HG03558 (cell line): ENCODE measurements at regions not wholly inside any gene's neighbourhood (a gene's known extent, or its start where the extent isn't known, plus 50 kb on each side); places are given as distances from the start of the nearest gene placed in this dataset.

Source experiments
- ATAC-seq: cut with Tn5 transposase; IDR thresholded peaks from one replicate; pipeline ENCODE4 v1.9.1; 2021; ENCODE audit warnings: moderate number of reproducible peaks; ENCODE audit not compliant: unreplicated experiment; ENCODE audit errors: extremely low read depth

DNA sequence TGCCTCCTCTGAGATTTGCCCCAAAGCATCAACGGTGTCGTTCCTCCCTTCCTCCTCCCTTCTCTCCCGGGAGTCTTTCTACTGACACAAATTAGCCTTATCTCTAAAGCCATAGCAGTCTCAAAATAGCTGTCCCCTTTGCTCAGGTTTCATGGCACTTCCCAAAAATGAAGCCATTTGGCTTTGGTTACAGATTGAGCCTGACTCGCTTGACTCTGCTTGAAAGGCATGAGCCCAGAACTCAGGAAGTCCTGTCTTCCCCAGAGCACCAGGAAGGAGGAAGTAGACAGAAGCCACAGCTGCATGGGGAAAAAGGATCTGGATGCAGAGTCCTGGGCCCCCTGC lies 234.4 kb upstream of the RGPD4 start:
- ATAC-seq = no peak

DNA sequence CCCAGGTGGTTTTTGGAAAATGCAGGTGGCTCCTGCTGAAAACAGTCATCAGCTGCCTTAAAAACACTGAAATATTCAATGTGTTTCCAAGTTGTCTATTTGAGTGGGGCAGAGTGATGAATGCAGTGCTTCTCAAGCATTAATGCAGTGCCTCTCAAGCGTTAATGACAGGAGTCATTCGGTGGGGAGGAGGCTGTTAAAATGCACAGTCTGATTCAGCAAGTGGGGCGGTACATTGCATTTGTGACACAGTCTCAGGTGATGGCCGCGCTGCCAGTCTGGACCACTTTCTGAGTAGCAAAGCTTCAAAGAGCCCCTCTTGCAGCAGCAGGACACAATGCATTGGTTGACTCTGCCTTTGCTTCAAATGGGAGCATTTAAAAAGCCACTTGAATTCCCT lies 231.4 kb upstream of the RGPD4 start:
- ATAC-seq = no peak

DNA sequence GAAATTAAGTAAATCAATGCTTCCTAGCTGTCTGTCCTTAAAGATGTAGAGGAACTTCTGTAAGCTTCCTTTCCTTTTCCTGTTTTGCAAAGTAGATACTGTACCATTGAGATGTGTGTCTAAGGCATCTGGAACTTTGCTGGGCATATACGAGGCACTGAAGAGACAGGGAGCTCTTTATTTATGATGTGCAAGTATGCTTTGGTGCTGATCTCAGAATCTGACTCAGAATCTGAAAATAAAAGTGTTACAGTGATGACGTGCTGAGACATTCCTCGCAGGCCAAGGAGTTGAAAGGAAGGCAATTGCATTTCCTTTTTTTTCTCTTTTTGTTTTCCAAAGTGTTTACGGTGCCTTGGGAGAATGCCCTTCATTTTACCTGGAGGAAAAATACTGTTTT lies 230.9 kb upstream of the RGPD4 start:
- no peak for ATAC-seq

DNA sequence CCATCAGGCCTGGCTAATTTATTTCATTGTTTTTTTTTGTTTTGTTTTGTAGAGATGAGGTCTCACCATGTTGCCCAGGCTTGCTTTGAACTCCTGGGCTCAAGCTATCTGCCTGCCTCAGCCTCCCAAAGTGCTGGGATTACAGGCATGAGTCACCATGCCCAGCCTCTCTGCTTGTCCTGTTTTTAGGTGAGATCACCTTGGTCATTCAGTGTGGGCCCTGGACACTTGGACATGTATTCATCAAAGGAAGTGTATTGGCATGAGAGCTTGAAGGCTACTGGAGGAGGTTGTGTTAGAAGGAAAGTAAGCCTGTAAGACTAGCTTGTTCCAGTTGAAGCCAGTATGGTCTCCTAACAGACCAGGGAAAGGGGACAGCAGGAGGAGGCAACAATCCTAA lies 229.2 kb upstream of the RGPD4 start:
- no peak for ATAC-seq

DNA sequence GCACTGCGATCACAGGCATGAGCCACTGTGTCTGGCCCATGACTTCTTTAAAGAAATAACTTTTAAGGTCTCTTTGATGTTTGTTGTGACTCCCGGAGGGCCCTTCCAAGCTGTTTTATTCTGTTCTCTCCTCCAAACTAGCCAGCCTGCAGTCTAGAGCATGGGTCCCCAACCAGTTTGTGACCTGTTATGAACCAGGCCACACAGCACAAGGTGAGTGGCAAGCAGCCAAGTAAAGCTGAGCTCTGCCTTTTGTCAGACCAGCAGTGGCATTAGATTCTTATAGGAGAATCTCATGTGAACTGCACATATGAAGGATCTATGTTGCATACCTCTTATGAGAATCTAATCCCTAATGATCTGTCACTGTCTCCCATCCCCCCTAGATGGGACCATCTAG lies 223.9 kb upstream of the RGPD4 start:
- no peak for ATAC-seq

DNA sequence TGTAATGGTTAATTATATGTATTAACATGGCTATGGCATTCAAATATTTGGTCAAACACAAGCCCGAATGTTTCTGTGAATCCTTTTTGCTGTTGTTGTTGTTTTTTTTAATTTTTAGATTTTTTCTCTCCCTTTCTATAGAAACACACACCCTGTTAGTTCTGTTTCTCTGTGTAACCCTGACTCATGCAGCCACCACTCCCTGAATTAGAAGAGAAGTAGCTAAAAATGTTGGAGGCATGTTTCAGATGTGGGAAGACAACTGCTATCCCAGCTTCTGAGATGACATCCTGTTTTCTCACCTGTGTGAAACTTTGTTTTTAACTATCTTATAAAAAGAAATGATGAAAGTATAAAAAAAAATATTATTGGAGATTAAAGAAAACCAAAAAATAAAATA lies 219.6 kb upstream of the RGPD4 start:
- no peak for ATAC-seq

DNA sequence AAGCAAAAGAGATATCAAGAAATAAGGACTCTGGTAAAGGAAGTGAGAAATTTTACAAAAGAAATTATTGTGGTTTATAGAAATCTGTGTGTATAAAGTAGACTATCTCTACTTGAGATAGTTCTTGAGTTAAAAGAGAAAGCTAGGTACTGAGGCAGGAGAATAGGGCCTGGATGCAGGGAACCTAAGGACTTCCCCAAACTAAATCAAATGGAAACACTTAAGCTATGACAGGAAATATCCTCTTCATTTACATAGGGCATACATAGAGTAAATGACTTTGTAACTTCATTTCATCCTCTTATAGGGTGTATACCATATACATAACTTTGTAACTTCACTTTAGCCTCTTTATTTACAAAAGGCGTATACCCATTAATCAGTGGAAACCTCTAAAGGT lies 219.2 kb upstream of the RGPD4 start:
- no peak for ATAC-seq

DNA sequence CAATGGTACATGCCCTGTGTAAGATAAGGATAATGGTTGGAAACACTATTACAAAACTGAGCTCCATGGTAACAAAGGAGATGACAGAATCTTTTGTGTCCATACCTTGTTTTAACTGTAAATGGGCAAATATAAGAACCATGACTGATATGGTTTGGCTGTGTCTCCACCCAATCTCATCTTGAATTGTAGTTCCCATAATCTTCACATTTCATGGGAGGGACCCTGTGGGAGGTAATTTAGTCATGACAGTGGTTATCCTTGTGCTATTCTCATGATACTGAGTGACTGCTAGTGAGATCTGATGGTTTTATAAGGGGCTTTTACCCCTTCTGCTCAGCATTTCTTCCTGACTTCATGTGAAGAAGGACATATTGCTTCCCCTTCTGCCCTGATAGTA lies 211.7 kb upstream of the RGPD4 start:
- no peak for ATAC-seq

DNA sequence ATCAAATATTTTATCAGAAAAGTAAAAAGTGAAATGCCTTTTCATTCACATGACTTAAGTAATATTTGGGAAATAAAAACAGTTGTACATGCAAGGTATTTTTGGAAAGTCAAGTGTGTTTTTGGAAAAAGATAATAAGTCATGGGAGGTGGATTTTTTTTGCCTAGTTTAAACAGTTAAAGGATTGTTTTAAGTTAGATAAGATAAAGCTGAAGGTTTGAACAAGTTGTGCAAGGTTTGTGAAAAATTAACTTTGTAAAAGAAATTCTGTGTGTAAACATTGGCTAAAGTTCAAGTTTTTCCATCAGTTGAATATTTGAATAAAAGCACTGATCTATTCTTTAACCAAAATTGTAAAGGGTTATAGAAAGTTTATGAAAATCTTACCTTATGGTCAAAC lies 207.9 kb upstream of the RGPD4 start:
- ATAC-seq = no peak

DNA sequence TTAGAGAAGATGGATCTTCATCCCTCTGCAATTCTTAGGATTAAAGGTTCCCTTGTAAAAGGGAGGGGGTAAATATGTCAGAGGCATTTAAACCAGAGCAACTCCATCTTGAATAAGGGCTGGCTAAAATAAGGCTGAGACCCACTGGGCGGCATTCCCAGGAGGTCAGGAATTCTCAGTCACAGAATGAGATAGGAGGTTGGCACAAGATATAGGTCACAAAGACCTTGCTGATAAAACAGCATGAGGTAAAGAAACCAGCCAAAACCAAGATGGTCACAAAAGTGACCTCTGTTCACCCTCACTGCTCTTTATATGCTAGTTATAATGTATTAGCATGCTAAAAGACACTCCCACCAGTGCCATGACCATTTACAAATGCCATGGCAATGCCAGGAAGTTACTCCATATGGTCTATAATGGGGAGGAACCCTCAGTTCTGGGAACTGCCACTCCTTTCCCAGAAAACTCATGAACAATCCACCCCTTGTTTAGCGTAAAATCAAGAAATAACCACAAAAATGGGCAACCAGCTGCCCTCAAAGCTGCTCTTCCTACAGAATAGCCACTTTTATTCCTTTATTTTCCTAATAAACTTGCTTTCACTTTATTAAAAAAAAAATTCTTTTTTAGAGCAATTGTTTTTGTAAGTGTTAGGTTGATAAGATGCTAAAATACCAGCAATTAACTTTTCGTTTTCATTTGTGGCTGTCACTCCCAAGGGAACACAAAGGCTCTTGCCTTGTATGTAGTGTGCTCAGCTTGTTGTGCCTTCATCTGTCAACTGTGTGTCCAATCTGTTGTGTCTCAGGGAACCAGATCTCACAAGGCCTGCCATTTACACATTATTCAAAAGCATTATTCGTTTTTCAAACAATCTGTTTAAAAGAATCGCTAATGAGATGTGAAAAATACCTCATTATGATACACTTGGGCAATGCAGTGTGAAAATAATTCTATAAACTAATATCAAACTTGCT lies 205.2 kb upstream of the RGPD4 start:
- no peak for ATAC-seq

DNA sequence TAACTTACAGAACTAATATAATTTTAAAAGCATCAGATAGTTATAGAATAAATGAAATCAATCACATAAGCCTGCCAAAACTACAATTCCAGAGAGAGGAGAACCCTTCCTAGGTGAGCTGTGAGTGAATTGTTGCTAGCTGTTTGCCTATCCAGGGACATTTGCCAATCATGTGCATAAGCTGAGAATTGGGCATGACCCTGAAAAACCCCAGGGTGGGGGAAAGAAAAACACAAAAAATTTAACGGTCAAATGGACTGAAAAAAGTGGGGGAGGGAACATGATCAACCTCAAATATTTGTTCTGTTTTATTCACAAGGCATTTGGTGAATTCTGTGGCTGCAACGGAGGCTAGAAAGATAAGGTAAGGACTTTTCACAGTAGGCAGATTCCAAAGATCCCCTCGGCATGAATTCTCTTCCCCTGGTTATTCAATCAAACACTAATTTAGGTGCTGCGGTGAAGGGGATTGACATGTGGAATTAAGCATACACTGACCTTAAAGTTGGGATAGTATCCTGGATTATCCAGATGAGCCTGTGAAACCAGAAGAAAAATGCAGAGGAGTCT lies 203.9 kb upstream of the RGPD4 start:
- ATAC-seq = no peak

DNA sequence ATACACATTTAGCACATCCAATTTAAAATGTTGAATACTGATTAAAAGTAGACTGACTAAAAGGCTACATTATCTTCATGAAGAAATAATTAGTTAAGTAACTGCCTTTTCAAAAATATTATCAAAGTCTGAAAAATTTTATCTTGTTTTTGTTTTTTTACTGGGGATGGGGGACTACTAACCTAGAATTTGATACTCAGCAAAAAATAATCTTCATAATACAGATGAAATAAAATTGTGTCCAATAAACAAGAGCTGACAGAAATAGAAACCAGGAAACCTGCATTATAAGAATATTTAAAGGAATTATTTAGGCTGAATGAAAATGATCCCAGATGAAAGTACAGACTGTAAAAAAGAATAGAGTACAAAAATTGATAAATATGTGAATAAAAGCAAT lies 200.7 kb upstream of the RGPD4 start:
- ATAC-seq = no peak

DNA sequence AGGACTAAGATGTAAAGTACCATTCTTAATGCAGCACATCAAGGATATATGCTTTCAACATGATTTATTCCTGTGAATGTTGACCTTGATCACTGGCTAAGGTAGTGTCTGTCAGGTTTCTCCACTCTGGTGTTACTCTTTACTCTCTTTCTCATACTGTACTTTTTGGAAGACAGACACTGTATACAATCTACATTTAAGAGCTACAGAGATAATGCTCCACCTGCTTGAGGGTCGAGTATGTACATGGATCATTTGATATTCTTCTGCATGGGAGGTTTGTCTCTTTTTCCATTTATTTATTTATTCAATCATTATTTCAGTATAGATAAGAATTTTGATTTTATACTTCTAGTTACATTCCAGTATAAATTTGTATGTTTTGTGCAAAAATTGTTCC lies 199.5 kb upstream of the RGPD4 start:
- ATAC-seq = no peak

DNA sequence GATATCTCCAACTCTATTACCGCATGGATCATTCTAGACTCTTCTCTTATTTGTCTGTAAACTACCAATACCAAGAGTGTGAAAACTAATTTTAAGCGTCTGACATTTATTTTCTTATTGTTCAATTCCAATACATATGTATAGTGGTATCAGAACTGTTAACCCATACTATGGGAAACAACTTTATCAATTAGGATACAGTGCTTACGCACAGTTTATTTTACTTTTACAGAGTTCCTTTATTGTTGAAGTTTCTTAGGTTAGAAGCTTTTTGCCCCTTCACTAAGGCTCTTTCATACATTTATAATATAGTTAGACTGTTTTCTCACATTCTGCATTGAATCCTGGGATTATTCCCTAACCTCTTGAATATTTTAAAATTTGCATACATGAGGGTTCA lies 198.8 kb upstream of the RGPD4 start:
- no peak for ATAC-seq

DNA sequence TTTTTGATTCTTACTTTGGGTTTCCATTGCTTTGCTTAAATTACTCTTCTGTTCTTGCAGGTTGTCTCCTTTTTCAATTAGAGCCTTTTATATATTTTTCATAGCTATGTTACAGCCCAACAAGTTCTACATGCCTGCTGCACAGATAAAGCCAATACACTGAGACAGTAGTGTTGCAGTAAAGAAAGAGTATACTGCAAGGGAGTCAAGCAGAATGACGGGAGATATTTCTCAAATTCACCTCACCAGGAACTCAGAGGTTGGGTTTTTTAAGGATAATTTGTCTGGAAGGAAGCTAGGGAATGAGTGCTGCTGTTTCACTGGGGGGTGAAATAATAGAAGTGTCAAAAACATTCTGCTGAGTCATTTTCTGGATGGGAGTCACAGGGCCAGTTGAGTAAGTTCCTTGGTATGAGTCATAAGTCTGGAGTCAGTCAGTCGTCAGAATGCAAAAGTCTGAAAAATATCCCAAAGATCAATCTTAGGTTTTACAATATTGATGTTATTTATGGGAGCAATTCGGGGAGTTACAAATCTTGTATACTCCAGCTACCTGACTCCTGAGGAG lies 193.0 kb upstream of the RGPD4 start:
- no peak for ATAC-seq

DNA sequence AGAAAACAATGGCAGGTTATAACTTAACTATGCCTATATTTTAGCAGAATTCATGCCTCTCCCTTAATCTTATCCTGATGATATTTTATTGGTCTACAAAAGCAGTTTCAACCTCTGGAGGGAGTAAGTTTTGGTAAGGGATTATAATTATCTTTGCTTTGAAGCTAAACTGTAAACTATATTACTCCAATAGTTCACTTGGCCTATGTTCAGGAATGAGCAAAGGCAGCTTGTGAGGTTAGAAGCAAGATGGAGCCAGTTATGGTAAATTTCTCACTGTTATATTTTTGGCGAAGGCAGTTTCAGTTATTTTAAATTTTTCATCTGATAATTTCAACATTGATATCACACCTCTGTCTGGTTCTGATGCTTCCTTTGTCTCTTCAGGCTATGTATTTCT lies 192.5 kb upstream of the RGPD4 start:
- no peak for ATAC-seq

DNA sequence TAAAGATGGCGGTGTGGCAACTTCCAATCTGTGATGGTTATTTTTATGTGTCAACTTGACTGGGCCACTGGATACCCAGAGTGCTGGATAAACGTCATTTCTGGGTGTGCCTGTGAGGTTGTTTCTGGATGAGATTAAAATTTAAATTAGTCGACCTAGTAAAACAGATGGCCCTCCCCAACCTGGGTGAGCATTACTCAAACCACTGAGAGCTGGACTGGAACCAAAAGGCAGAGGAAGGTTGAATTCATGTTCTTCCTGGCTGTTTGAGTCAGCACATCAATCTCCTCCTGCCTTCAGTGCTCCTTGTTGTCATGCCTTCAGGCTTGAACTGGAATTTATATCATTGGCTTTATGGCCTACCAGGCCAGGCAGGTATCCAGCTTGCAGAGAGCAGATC lies 190.8 kb upstream of the RGPD4 start:
- no peak for ATAC-seq

DNA sequence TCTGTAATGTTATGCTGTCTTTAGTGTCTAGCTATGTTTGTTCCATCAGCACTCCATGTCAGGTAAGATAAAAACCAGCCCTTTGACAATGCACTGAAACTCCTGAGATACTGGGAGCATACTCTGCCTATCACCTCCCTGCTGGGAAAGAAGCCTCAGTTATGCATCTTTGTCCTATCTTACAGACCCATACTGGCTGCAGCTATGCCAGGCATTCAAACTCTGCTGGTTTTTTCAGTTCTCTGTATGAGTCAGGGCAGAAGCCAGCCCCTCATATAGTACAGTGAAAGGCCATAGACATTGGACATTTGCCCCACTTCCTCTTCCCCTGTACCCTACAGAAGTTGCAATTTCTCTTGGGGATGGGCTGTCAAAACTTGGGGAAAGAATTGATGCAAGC lies 181.1 kb upstream of the RGPD4 start:
- ATAC-seq = no peak

DNA sequence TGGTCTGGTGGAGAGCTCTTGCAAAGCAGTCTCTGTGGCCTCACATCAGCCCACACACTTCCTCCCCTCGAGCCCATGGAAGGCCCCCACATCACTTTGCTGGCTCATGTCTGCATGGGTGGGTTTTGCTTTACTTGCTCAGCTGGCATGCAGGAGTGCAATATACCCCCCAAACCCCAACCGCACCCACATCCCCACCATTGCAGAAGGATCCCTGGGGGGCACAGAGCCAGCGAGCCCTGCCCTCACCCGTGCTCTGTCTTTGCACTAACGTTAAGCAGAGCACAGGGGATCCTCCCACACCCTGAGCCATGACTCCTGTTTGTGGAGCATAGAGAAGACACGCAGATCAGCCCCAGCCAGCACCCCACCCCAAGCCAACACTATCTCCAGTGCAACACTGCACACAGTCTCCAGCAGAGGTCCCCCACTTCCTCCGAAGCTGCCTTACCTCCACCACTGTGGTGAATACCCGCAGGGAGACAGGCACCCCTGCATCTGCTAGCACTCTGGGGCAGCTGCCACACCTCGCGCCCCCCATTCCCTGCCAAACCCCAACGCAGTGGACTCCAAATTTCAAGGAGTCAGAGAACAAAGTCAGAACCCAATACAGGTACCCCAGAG lies 177.8 kb upstream of the RGPD4 start:
- ATAC-seq = no peak

DNA sequence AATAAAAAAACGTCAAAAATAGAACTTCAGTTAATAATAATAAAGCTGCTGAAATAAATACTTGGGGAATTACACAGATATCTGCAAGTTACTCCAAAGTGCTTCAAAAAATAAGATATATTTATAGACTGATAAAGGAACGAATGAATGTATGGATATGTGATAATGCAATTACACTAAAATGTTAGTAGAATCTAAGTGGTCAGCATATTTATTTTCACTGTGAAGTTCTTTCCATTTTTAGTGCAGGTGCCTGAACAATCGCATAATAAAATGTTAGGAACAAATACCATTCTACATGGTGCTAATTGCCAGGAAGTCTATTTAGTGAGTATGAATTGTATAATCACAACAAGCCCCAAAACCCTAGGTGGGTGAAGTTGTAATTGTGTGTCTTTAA lies 169.6 kb upstream of the RGPD4 start:
- ATAC-seq = no peak

DNA sequence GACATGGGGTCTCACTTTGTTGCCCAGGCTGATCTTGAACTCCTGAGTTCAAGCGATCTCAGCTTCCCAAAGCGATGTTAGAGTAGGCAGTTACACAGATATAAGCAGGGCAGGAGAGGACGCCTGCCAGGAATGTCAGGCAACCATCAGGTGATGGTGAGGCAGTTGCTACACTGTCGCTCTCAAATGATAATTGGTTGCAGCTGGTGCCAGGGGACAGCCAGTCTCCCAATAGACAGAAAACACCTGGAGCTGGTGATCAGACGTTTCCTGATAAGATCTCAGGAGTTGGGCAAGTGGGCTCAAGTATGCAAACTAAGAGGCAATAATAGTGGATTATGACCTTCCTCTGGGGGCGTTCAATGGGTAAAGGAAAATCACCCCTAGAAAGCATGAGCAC lies 163.1 kb upstream of the RGPD4 start:
- no peak for ATAC-seq
